HepG2 (cell line): ENCODE measurements at regions not wholly inside any gene's neighbourhood (a gene's known extent, or its start where the extent isn't known, plus 50 kb on each side); places are given as distances from the start of the nearest gene placed in this dataset.
A peak's percentile ranks its signal among the peaks of the same experiment; 100 is the strongest.

ENCODE experiments used
- ATAC-seq: fragments of 200-7000 bp; cut with Tn5 transposase; 3 replicates; pipeline ENCODE4 v1.9.1; 2020; ENCODE audit warnings: mild to moderate bottlenecking, moderate library complexity
- BruUV-seq: library from RNA; stranded (reverse); fragments of 400-500 nt; replicated peaks from 2 replicates; lab custom pipeline; 2021; lab: Mats Ljungman, UMichigan
- CTCF ChIA-PET: fragments of 300-600 bp; formaldehyde crosslinking; extraction: SDS; loops from one replicate; lab custom pipeline; 2021; ENCODE audit warnings: low total read pairs, inconsistent platforms, low intra/inter-chr PET ratio; lab: Yijun Ruan, JAX
- POLR2A ChIA-PET: fragments of 350-600 bp; sonication (Branson Sonifier 250); formaldehyde crosslinking; loops from one replicate; lab custom pipeline; 2020; ENCODE audit warnings: antibody characterized with exemption, inconsistent platforms; lab: Yijun Ruan, JAX
- DNase-seq: peaks from one replicate; pipeline ENCODE4 v3.0.0-alpha.2; 2015; ENCODE audit warnings: low spot score
- FAIRE-seq: peaks from 3 replicates; lab custom pipeline; 2011; peaks lifted over from hg19 to GRCh38; lab: Jason Lieb, UNC
- H2AFZ ChIP-seq: one replicate; pipeline ENCODE4 v1.6.1; 2011; ENCODE audit warnings: low read length, inconsistent platforms
- H3K27ac ChIP-seq: fragments of 300-600 bp; 3 replicates; pipeline ENCODE4 v1.8.0; 2011; ENCODE audit warnings: mixed run types, mild to moderate bottlenecking, mixed read lengths, low read length, inconsistent platforms; ENCODE audit not compliant: insufficient read depth; ENCODE audit errors: extremely low read length
- H3K27me3 ChIP-seq, 2 experiments: fragments of 200-600 bp in 1 of 2; 2 replicates in 1 of 2; 3 replicates in 1 of 2; pipeline versions ENCODE4 v1.6.0 to v1.8.0; 2011; ENCODE audit warnings: low read length in 2 of 2, mild to moderate bottlenecking in 2 of 2, moderate library complexity in 2 of 2, inconsistent platforms in 1 of 2; ENCODE audit not compliant: insufficient read depth in 2 of 2, control insufficient read depth in 1 of 2
- H3K36me3 ChIP-seq, 2 experiments: fragments of 200-600 bp in 1 of 2; replicated peaks in 1 of 2; 2 replicates in 1 of 2; 3 replicates in 1 of 2; pipeline versions ENCODE4 v1.5.1 to v1.8.0; 2011; ENCODE audit warnings: low read length in 2 of 2, inconsistent platforms in 1 of 2; ENCODE audit not compliant: insufficient read depth in 2 of 2, control insufficient read depth in 1 of 2
- H3K4me1 ChIP-seq: 2 replicates; pipeline ENCODE4 v1.5.1; 2012; ENCODE audit warnings: low read length, inconsistent platforms; ENCODE audit not compliant: insufficient read depth
- H3K4me2 ChIP-seq: 2 replicates; pipeline ENCODE4 v1.6.0; 2011; ENCODE audit warnings: low read depth, low read length, inconsistent platforms
- H3K4me3 ChIP-seq, 3 experiments: fragments of 200-600 bp in 1 of 3; sonication (generic), shearing (Covaris generic) in 1 of 3; replicated peaks in 1 of 3; 2 replicates each; pipeline ENCODE4 v1.5.1; 2011 to 2016; ENCODE audit warnings: low read length in 3 of 3, inconsistent platforms in 2 of 3, low read depth in 2 of 3, mild to moderate bottlenecking in 2 of 3, control low read depth in 1 of 3, mixed read lengths in 1 of 3; ENCODE audit not compliant: insufficient read depth in 1 of 3
- H3K79me2 ChIP-seq: one replicate; pipeline ENCODE4 v1.6.1; 2011; ENCODE audit warnings: low read length, inconsistent platforms; ENCODE audit not compliant: insufficient read depth
- H3K9ac ChIP-seq: 2 replicates; pipeline ENCODE4 v1.6.0; 2011; ENCODE audit warnings: mild to moderate bottlenecking, low read depth, low read length, inconsistent platforms; ENCODE audit not compliant: insufficient read depth
- H3K9me3 ChIP-seq: 2 replicates; pipeline ENCODE4 v1.5.1; 2012; ENCODE audit warnings: mild to moderate bottlenecking, low read length
- H4K20me1 ChIP-seq: 2 replicates; pipeline ENCODE4 v1.6.0; 2011; ENCODE audit warnings: inconsistent platforms, mild to moderate bottlenecking, low read length, moderate library complexity; ENCODE audit not compliant: insufficient read depth
- BCL6 ChIP-seq: IDR thresholded peaks from 2 replicates; pipeline ENCODE4 v1.6.1; 2016; ENCODE audit warnings: missing genetic modification reagents, missing compliant biosample characterization
- CAMTA2 ChIP-seq: sonication (generic); formaldehyde crosslinking; IDR thresholded peaks from 2 replicates; pipeline ENCODE4 v1.4.0; 2020; ENCODE audit warnings: mild to moderate bottlenecking, missing genetic modification reagents, borderline replicate concordance
- CEBPB ChIP-seq: IDR thresholded peaks from 2 replicates; pipeline ENCODE4 v1.6.1; 2011; ENCODE audit warnings: low read depth, low read length, improper control_type of control experiment, borderline replicate concordance
- FOXJ3 ChIP-seq: sonication (generic); formaldehyde crosslinking; IDR thresholded peaks from 2 replicates; pipeline ENCODE4 v1.4.0; 2020; ENCODE audit warnings: missing genetic modification reagents, mild to moderate bottlenecking, borderline replicate concordance
- NCOA1 ChIP-seq: sonication (generic); formaldehyde crosslinking; IDR thresholded peaks from 2 replicates; pipeline ENCODE4 v1.9.0; 2021; ENCODE audit warnings: missing genetic modification reagents
- WGBS: methylation state at CpG from one replicate; pipeline ENCODE4 v1.1.6; 2017; ENCODE audit warnings: low lambda C conversion rate; 5-methylcytosine and 5-hydroxymethylcytosine counted together
- in situ Hi-C: cut with HindIII; loops from 2 replicates; pipeline ENCODE4 v1.10.0; 2017; ENCODE audit warnings: low pct_unique_long_range_greater_than_20kb; ENCODE audit not compliant: extremely low pct_ligation_motif_present
- intact Hi-C: fragments of 100-400 bp; cut with micrococcal nuclease; formaldehyde crosslinking; loops from one replicate; pipeline ENCODE4 v1.10.0; 2022; ENCODE audit not compliant: unreplicated experiment
- TF ChIP-seq, protein P1 (sequence below): sonication (generic); formaldehyde crosslinking; IDR thresholded peaks from 2 replicates; pipeline ENCODE4 v1.5.1; 2020; ENCODE audit warnings: mild to moderate bottlenecking, missing genetic modification reagents, borderline replicate concordance

- no peaks in the 10 kb centered on the region for H3K79me2 ChIP-seq
- no TSS peak for BruUV-seq
- H4K20me1 ChIP-seq: no peaks in the 10 kb centered on the region
- H3K9me3 ChIP-seq: no peaks in the 10 kb centered on the region
- no peak overlapping the region for H2AFZ ChIP-seq
- H3K9ac ChIP-seq: no peak overlapping the region
- POLR2A ChIA-PET: no interaction called here
- no peak for ATAC-seq
- no peak for FAIRE-seq
- no peak for TF ChIP-seq CAMTA2 (CRISPR knock-in tag)
- peak; percentile 40; the same call in 1 of the 2 replicates for TF ChIP-seq CEBPB
- TF ChIP-seq, all 625 proteins: peak for 1
- no peak overlapping the region for H3K4me3 ChIP-seq
- intact Hi-C loops: no loop called here
- H3K27ac ChIP-seq: no peak overlapping the region
- H3K27me3 ChIP-seq: no peaks in the 10 kb centered on the region
- H3K4me1 ChIP-seq: no peaks in the 10 kb centered on the region
- CTCF ChIA-PET: no interaction called here
- in situ Hi-C loops: no loop called here
- H3K36me3 ChIP-seq: no peaks in the 10 kb centered on the region
- no peak overlapping the region for H3K4me2 ChIP-seq
- WGBS: 5% methylated on average over 2 of the region's 2 CpGs
- no peak for DNase-seq
These were observed 611.6 kb upstream of the CCDC179 start for GRCh38 chr11:23471878-23472277.

- no TSS peak for BruUV-seq
These were observed 613.5 kb upstream of the CCDC179 start for GRCh38 chr11:23473782-23474181.

More at GRCh38 chr11:23473782-23474181, 613.5 kb upstream of the CCDC179 start:
- Histone ChIP-seq H3K27ac (no peak overlapping the region), H2AFZ (no peak overlapping the region), H3K9me3 (no peaks in the 10 kb centered on the region), H3K27me3 (no peaks in the 10 kb centered on the region), H3K36me3 (no peaks in the 10 kb centered on the region), H3K79me2 (no peaks in the 10 kb centered on the region), H3K9ac (no peak overlapping the region), H3K4me3 (no peak overlapping the region), H3K4me2 (no peak overlapping the region), H4K20me1 (no peaks in the 10 kb centered on the region), H3K4me1 (no peaks in the 10 kb centered on the region)
- no peak for TF ChIP-seq BCL6 (CRISPR knock-in tag)
- TF ChIP-seq FOXJ3 (CRISPR knock-in tag): no peak
- no peak for TF ChIP-seq NCOA1 (CRISPR knock-in tag)
- TF ChIP-seq, protein P1, sequence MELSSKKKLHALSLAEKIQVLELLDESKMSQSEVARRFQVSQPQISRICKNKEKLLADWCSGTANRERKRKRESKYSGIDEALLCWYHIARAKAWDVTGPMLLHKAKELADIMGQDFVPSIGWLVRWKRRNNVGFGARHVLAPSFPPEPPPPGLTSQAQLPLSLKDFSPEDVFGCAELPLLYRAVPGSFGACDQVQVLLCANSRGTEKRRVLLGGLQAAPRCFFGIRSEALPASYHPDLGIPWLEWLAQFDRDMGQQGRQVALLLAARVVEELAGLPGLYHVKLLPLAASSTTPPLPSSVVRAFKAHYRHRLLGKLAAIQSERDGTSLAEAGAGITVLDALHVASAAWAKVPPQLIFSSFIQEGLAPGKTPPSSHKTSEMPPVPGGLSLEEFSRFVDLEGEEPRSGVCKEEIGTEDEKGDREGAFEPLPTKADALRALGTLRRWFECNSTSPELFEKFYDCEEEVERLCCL (CRISPR knock-in tag): no peak
- POLR2A ChIA-PET: no interaction called here
- no peak for ATAC-seq
- intact Hi-C loops: no loop called here
- no peak for FAIRE-seq
- in situ Hi-C loops: no loop called here
- CTCF ChIA-PET: no interaction called here
- DNase-seq: no peak
